ENCODE measurements at regions not wholly inside any gene's neighbourhood (a gene's known extent, or its start where the extent isn't known, plus 50 kb on each side); places are given as distances from the start of the nearest gene placed in this dataset.

- Histone ChIP-seq H3K36me3 (ENCODE audit: control insufficient read depth, insufficient read depth, low read length) (no peaks in the 10 kb centered on the region), H3K18ac (ENCODE audit: low read depth, low read length) (no peak overlapping the region), H3K4me2 (ENCODE audit: low read depth, low read length) (no peak overlapping the region), H2BK120ac (ENCODE audit: low read depth, low read length) (no peak overlapping the region), H4K91ac (ENCODE audit: insufficient read depth, low read depth, low read length) (no peak overlapping the region), H4K20me1 (ENCODE audit: insufficient read depth, low read length) (no peaks in the 10 kb centered on the region), H3K4ac (ENCODE audit: low read depth, low read length) (no peak overlapping the region), H2BK15ac (ENCODE audit: low read depth, low read length) (no peak overlapping the region), H3K9ac (ENCODE audit: low read depth, low read length) (no peak overlapping the region), H3K23ac (ENCODE audit: low read depth, low read length) (no peak overlapping the region), H3K9me3 (ENCODE audit: control insufficient read depth, insufficient read depth, low read length) (no peaks in the 10 kb centered on the region), H2BK5ac (ENCODE audit: low read depth, low read length, poor library complexity, severe bottlenecking) (no peak overlapping the region), H2AFZ (replicated peaks; ENCODE audit: low read length, poor library complexity) (no peak overlapping the region), H3K79me1 (ENCODE audit: low read depth in 1 of 2, low read length in 2 of 2) (no peaks in the 10 kb centered on the region), H3K14ac (replicated peaks; ENCODE audit: low read depth, low read length) (no peak overlapping the region), H3K4me3 (ENCODE audit: insufficient read depth, low read depth, low read length) (no peak overlapping the region), H3K27me3 (ENCODE audit: control insufficient read depth, insufficient read depth, low read length) (no peaks in the 10 kb centered on the region), H3K4me1 (ENCODE audit: control insufficient read depth, insufficient read depth, low read length) (no peaks in the 10 kb centered on the region; the same call in 1 of the 2 replicates), H2AK9ac (replicated peaks; ENCODE audit: low read depth, low read length, poor library complexity) (no peak overlapping the region), H4K8ac (ENCODE audit: low read depth in 2 of 2, low read length in 2 of 2) (no peak overlapping the region), H2AK5ac (ENCODE audit: low read depth, low read length) (no peak overlapping the region), H4K5ac (ENCODE audit: low read depth, low read length) (no peak overlapping the region), H2BK20ac (ENCODE audit: low read depth, low read length) (no peak overlapping the region), H3K27ac (ENCODE audit: insufficient read depth, low read length) (no peak overlapping the region), H3K9me1 (ENCODE audit: insufficient read depth, low read length) (no peaks in the 10 kb centered on the region), H3K56ac (ENCODE audit: extremely low read depth, insufficient read depth, low read length) (no peak overlapping the region)
- CTCF ChIA-PET: no interaction called here
- DNase-seq: no peak
- no peak for ATAC-seq (ENCODE audit: low read depth)
- intact Hi-C loops (cut with micrococcal nuclease): no loop called here
- TF ChIP-seq BHLHE40 (IDR thresholded peaks at IDR 0.05; ENCODE audit: low read depth, low read length) (no peak), NFE2L2 (IDR thresholded peaks at IDR 0.05; ENCODE audit: low read depth, low read length) (no peak), MAZ (IDR thresholded peaks at IDR 0.05; ENCODE audit: borderline replicate concordance, low read depth, low read length) (no peak), ELK1 (IDR thresholded peaks at IDR 0.05; ENCODE audit: borderline replicate concordance, low read depth, low read length) (no peak), FOS (IDR thresholded peaks at IDR 0.05; ENCODE audit: low read depth, low read length) (no peak), USF2 (IDR thresholded peaks at IDR 0.05; ENCODE audit: low read depth, low read length) (no peak), CEBPB (IDR thresholded peaks at IDR 0.05; ENCODE audit: low read depth, low read length) (no peak), RCOR1 (IDR thresholded peaks at IDR 0.05; ENCODE audit: insufficient replicate concordance, low read length) (no peak), RFX5 (IDR thresholded peaks at IDR 0.05; ENCODE audit: low read depth, low read length) (no peak), MAFK (IDR thresholded peaks at IDR 0.05; ENCODE audit: low read depth, low read length) (no peak)
- in situ Hi-C loops (cut with MboI; ENCODE audit: low sequenced_read_pairs): no loop called here
- no CpG with 5 or more reads among the region's 1 CpG for whole genome bisulfite sequencing, 2 experiments (ENCODE audit: extremely low coverage in 2 of 2, insufficient read length in 1 of 2)
- dilution Hi-C loops (cut with HindIII; ENCODE audit: low sequenced_read_pairs, unreplicated experiment): no loop called here
- no TSS peak for BruUV-seq (replicated peaks)
- POLR2A ChIA-PET (ENCODE audit: unreplicated experiment): no interaction called here
Measured at GRCh38 chr12:58029260-58029659, 87.9 kb downstream of the ATP23 start.
